Fibroblast of skin of scalp (primary cell): ENCODE measurements at regions not wholly inside any gene's neighbourhood (a gene's known extent, or its start where the extent isn't known, plus 50 kb on each side); places are given as distances from the start of the nearest gene placed in this dataset.
"Not testable (repeated sequence)": the region's sequence is repeated elsewhere in the genome, so short reads cannot be mapped to it uniquely, and the experiment has no call there.

Experiments
- DNase-seq: peaks from one replicate; pipeline ENCODE4 v3.0.0-alpha.2; 2013

- DNase-seq = no peak
Observed at GRCh38 chr1:200281201-200281835, 128.5 kb downstream of the ZNF281 start.

- peak; percentile 72 for DNase-seq
Observed at GRCh38 chr1:200279810-200280411, 129.9 kb downstream of the ZNF281 start.

GRCh38 chr1:200275816-200276453 lies 133.9 kb downstream of the ZNF281 start:
- no peak for DNase-seq

GRCh38 chr1:200275415-200275814 lies 134.4 kb downstream of the ZNF281 start:
- DNase-seq = no peak

- no peak for DNase-seq
Observed at GRCh38 chr1:200274116-200274515, 135.7 kb downstream of the ZNF281 start.

GRCh38 chr1:200272481-200273068 lies 137.3 kb downstream of the ZNF281 start:
- no peak for DNase-seq

- DNase-seq = no peak
Observed at GRCh38 chr1:200269256-200269655, 140.6 kb downstream of the ZNF281 start.

- no peak for DNase-seq
Observed at GRCh38 chr1:200267937-200268336, 141.9 kb downstream of the ZNF281 start.

GRCh38 chr1:200267458-200267857 lies 142.4 kb downstream of the ZNF281 start:
- no peak for DNase-seq

- DNase-seq = no peak
Observed at GRCh38 chr1:200266871-200267270, 143.0 kb downstream of the ZNF281 start.

GRCh38 chr1:200265881-200266280 lies 144.0 kb downstream of the ZNF281 start:
- DNase-seq = no peak

- DNase-seq = no peak
Observed at GRCh38 chr1:200265104-200265503, 144.7 kb downstream of the ZNF281 start.

GRCh38 chr1:200263203-200263602 lies 146.6 kb downstream of the ZNF281 start:
- DNase-seq = no peak

- no peak for DNase-seq
Observed at GRCh38 chr1:200262326-200262965, 147.4 kb downstream of the ZNF281 start.

- peak; percentile 70 for DNase-seq
Observed at GRCh38 chr1:200260597-200261335, 149.1 kb downstream of the ZNF281 start.

- DNase-seq = no peak
Observed at GRCh38 chr1:200258447-200259375, 151.1 kb downstream of the ZNF281 start.

- no peak for DNase-seq
Observed at GRCh38 chr1:200257235-200257634, 152.6 kb downstream of the ZNF281 start.

- not testable (repeated sequence) for DNase-seq
Observed at GRCh38 chr1:200254602-200255001, 155.2 kb downstream of the ZNF281 start.

- DNase-seq = no peak
Observed at GRCh38 chr1:200253774-200254495, 155.9 kb downstream of the ZNF281 start.

- peak; percentile 81 for DNase-seq
Observed at GRCh38 chr1:200252531-200252930, 157.3 kb downstream of the ZNF281 start.

- DNase-seq = no peak
Observed at GRCh38 chr1:200250469-200250868, 159.4 kb downstream of the ZNF281 start.
